ACC112 (cell line): ENCODE measurements at regions not wholly inside any gene's neighbourhood (a gene's known extent, or its start where the extent isn't known, plus 50 kb on each side); places are given as distances from the start of the nearest gene placed in this dataset.
"Not testable (repeated sequence)": the region's sequence is repeated elsewhere in the genome, so short reads cannot be mapped to it uniquely, and the experiment has no call there.

Experiments used
- H2AFZ ChIP-seq: fragments of 200-600 bp; sonication (generic); one replicate; pipeline ENCODE4 v1.6.0; 2017; ENCODE audit warnings: antibody characterized with exemption, low read length; ENCODE audit not compliant: unreplicated experiment
- H3K27ac ChIP-seq: fragments of 200-600 bp; sonication (generic); 2 replicates; pipeline ENCODE4 v1.5.1; 2014; ENCODE audit warnings: low read depth, mild to moderate bottlenecking, antibody characterized with exemption, low read length, moderate library complexity
- H3K27me3 ChIP-seq: fragments of 200-600 bp; sonication (generic); 2 replicates; pipeline ENCODE4 v1.6.1; 2014; ENCODE audit warnings: mild to moderate bottlenecking, antibody characterized with exemption, low read length, moderate library complexity, mixed read lengths; ENCODE audit not compliant: insufficient read depth
- H3K36me3 ChIP-seq: fragments of 200-600 bp; sonication (generic); 2 replicates; pipeline ENCODE4 v1.6.1; 2016; ENCODE audit warnings: mild to moderate bottlenecking, antibody characterized with exemption, low read length, moderate library complexity, mixed read lengths; ENCODE audit not compliant: insufficient read depth
- H3K4me1 ChIP-seq: fragments of 200-600 bp; sonication (generic); one replicate; pipeline ENCODE4 v1.6.1; 2016; ENCODE audit warnings: low read length, mixed read lengths; ENCODE audit not compliant: insufficient read depth, unreplicated experiment, control insufficient read depth
- H3K4me3 ChIP-seq: fragments of 200-600 bp; sonication (generic); 2 replicates; pipeline ENCODE4 v1.5.1; 2014; ENCODE audit warnings: mild to moderate bottlenecking, low read depth, low read length
- H3K79me2 ChIP-seq: fragments of 200-600 bp; sonication (generic); one replicate; pipeline ENCODE4 v1.6.0; 2016; ENCODE audit warnings: low read length; ENCODE audit not compliant: control insufficient read depth, unreplicated experiment, insufficient read depth

DNA sequence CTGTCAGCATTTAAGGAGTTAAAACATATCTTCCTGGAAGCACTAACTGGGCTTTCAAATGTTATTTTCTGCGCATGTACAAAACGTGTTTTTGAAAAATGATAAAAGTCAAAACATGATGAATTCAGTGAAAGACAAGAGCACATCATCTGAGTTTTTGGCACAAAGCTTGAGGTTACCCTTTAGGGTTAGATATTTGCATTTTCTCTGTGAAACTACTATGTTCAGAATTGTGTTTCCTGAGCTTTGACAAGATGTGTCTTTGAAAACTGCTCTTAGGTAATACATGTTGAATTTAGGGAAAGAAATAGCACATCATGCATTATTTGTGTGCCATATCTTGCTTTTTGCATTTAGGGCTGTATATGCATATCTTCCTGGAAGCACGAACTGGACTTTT lies 79.0 kb downstream of the ASCL4 start:
- Histone ChIP-seq H3K4me1 (no peaks in the 10 kb centered on the region), H3K36me3 (no peaks in the 10 kb centered on the region), H3K27me3 (peaks cover 77% of the 10 kb centered on the region), H3K4me3 (no peak overlapping the region), H3K79me2 (no peaks in the 10 kb centered on the region), H3K27ac (no peak overlapping the region), H2AFZ (no peak overlapping the region)

DNA sequence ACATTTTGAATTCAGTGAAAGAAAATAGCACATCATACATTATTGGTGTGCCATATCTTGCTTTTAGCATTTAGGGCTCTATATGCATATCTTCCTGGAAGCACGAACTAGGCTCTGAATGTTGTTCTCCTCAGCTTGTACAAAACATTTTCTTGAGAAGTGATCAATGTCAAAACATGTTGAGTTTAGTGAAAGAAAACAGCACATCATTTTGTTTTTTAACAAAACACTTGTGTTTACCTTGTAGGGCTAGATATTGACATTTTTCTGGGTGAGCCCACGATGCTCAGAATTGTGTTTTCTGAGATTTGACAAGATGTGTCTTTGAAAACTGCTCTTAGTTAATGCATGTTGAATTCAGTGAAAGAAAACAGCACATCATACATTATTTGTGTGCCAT lies 81.0 kb downstream of the ASCL4 start:
- H3K36me3 ChIP-seq = no peaks in the 10 kb centered on the region
- H3K27me3 ChIP-seq = peaks cover 76% of the 10 kb centered on the region
- H3K4me3 ChIP-seq = no peak overlapping the region

GRCh38 chr12:107856096-107856495 lies 81.6 kb downstream of the ASCL4 start:
- H3K27me3 ChIP-seq = peaks cover 76% of the 10 kb centered on the region
- H3K36me3 ChIP-seq = no peaks in the 10 kb centered on the region
- no peaks in the 10 kb centered on the region for H3K4me1 ChIP-seq
- H3K79me2 ChIP-seq = no peaks in the 10 kb centered on the region
- no peak overlapping the region for H3K4me3 ChIP-seq
- H3K27ac ChIP-seq = no peak overlapping the region
- no peak overlapping the region for H2AFZ ChIP-seq

More for the DNA sequence above, 81.0 kb downstream of the ASCL4 start:
- no peaks in the 10 kb centered on the region for H3K79me2 ChIP-seq
- no peak overlapping the region for H2AFZ ChIP-seq
- H3K27ac ChIP-seq = no peak overlapping the region
- no peaks in the 10 kb centered on the region for H3K4me1 ChIP-seq

DNA sequence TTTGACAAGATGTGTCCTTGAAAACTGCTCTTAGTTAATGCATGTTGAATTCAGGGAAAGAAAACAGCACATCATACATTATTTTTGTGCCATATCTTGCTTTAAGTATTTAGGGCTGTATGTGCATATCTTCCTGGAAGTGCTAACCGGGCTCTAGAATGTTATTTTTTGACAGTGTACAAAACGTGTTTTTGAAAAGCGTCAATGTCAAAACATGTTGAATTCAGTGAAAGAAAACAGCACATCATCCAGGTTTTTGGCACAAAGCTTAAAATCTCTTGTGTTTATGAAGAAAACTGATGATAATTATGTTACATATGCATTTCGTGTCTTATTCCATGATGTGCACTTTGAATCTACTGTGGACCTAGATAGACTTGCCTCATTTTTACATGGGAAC lies 82.7 kb downstream of the ASCL4 start:
- no peaks in the 10 kb centered on the region for H3K36me3 ChIP-seq
- H2AFZ ChIP-seq = no peak overlapping the region
- H3K27ac ChIP-seq = no peak overlapping the region
- peaks cover 75% of the 10 kb centered on the region for H3K27me3 ChIP-seq
- H3K4me3 ChIP-seq = no peak overlapping the region
- H3K79me2 ChIP-seq = no peaks in the 10 kb centered on the region
- H3K4me1 ChIP-seq = no peaks in the 10 kb centered on the region

DNA sequence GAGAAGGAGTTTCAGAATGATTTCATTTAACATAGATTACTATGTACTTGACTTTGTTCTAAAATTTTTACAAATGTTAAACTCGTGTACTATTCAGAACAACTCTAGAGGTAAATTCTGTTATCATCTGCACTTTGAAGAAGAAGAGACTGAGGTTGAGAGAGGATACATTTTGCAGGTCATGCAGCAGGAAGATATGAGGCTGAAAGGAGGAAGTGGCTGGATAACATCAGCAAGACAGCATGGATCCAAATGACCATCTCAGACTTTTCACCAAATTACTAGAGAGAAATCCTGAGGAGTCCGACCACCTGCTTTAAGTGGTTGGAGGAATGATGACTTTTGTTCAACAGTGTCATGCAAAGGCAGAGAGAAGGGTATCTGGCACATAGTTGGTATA lies 84.9 kb downstream of the ASCL4 start:
- no peaks in the 10 kb centered on the region for H3K4me1 ChIP-seq
- H3K36me3 ChIP-seq = no peaks in the 10 kb centered on the region
- peaks cover 72% of the 10 kb centered on the region for H3K27me3 ChIP-seq
- no peak overlapping the region for H3K27ac ChIP-seq
- no peaks in the 10 kb centered on the region for H3K79me2 ChIP-seq
- no peak overlapping the region for H2AFZ ChIP-seq
- H3K4me3 ChIP-seq = no peak overlapping the region

- Histone ChIP-seq H2AFZ (no peak overlapping the region), H3K27ac (no peak overlapping the region), H3K4me3 (no peak overlapping the region), H3K27me3 (peaks cover 48% of the 10 kb centered on the region), H3K79me2 (no peaks in the 10 kb centered on the region), H3K36me3 (no peaks in the 10 kb centered on the region), H3K4me1 (no peaks in the 10 kb centered on the region)
Observed at GRCh38 chr12:107864235-107864634, 89.7 kb downstream of the ASCL4 start.

DNA sequence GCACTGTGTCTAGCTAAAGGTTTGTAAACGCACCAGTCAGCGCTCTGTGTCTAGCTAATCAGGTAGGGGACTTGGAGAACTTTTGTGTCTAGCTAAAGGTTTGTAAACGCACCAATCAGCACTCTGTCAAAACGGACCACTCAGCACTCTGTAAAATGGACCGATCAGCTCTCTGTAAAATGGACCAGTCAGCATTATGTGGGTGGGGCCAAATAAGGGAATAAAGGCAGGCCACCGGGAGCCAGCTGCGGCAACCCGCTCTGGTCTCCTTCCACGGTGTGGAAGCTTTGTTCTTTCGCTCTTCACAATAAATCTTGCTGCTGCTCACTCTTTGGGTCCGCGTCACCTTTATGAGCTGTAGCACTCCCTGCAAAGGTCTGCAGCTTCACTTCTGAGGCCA lies 90.2 kb downstream of the ASCL4 start:
- not testable (repeated sequence) for H3K27ac ChIP-seq, H3K4me3 ChIP-seq
- H3K27me3 ChIP-seq = peaks cover 50% of the 10 kb centered on the region

GRCh38 chr12:107873223-107873622 lies 98.7 kb downstream of the ASCL4 start:
- Histone ChIP-seq H3K27ac (no peak overlapping the region), H3K4me3 (no peak overlapping the region), H2AFZ (no peak overlapping the region), H3K36me3 (no peaks in the 10 kb centered on the region), H3K27me3 (peaks cover 57% of the 10 kb centered on the region), H3K4me1 (no peaks in the 10 kb centered on the region), H3K79me2 (no peaks in the 10 kb centered on the region)

More for the DNA sequence above, 90.2 kb downstream of the ASCL4 start:
- not testable (repeated sequence) for H3K4me1 ChIP-seq, H3K79me2 ChIP-seq, H3K36me3 ChIP-seq, H2AFZ ChIP-seq

DNA sequence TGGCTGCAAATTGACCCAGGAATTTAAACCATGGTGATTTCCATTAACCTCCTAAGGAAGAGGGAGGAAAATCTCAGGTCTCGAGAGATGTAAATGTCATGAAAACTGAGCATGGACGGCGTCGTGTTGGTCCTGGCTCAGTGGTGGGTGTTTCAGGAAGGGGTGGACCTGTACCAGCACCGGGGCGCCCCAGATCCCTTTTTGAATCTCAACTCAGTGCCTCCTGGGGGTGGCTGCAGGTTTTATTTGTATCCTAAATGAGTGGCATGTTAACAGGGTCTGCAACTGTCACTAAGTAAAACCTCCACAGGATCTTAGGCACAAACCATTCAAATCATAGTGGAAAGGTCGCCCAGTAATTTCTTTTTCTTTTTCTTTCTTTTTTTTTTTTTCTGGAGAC lies 101.3 kb downstream of the ASCL4 start:
- H3K79me2 ChIP-seq = no peaks in the 10 kb centered on the region
- H3K4me3 ChIP-seq = no peak overlapping the region
- no peak overlapping the region for H2AFZ ChIP-seq
- no peak overlapping the region for H3K27ac ChIP-seq
- H3K36me3 ChIP-seq = no peaks in the 10 kb centered on the region
- no peaks in the 10 kb centered on the region for H3K4me1 ChIP-seq
- H3K27me3 ChIP-seq = peaks cover 48% of the 10 kb centered on the region

DNA sequence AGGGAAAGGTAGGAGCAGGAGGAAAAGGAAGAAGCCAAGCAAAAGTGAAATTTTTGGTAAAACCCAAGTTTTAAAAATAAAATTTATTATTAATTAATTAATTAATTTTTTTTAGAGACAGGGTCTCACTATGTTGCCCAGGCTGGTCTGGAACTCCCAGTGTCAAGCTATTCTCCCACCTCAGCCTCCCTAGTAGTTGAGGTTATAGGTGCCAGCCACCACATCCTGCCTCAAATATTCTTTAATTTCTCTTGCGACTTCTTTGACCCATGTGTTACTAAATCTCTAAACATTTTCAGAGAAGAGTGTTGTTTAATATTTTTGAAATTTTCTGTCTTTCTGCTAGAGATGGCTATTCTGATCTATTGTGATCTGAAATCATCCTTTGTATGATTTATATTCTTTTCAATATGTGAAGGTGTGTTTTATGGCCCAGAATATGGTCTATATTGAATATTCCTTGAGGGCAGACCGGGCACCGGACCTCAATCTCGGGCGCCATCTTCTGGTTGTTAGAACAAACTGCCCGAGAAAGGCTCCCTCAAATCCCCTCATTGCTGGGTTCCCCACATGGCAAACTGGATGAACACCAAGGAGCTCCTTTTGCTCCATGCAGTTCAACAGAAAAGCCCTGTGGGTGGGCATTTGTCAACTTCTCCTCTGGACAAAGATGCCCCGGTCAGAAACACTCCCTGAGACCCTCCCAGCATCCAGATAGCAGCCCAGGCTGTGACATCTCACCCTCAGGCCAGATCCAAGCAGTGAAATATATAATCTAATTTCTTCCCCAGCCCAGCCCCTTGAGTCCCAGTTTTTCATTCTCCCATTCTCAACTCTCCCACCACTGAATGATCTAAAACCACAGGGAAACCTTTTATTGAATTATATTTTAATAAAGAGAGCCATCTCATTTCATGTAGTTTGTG lies 110.5 kb downstream of the ASCL4 start:
- H3K36me3 ChIP-seq = no peaks in the 10 kb centered on the region
- no peak overlapping the region for H3K27ac ChIP-seq
- H3K27me3 ChIP-seq = peaks cover 66% of the 10 kb centered on the region
- no peaks in the 10 kb centered on the region for H3K4me1 ChIP-seq
- no peaks in the 10 kb centered on the region for H3K79me2 ChIP-seq
- H2AFZ ChIP-seq = no peak overlapping the region
- no peak overlapping the region for H3K4me3 ChIP-seq

GRCh38 chr12:107888789-107889188 lies 114.3 kb downstream of the ASCL4 start:
- no peak overlapping the region for H3K4me3 ChIP-seq
- H3K27me3 ChIP-seq = peaks cover 36% of the 10 kb centered on the region
- no peak overlapping the region for H3K27ac ChIP-seq

More at GRCh38 chr12:107888789-107889188, 114.3 kb downstream of the ASCL4 start:
- Histone ChIP-seq H3K36me3 (no peaks in the 10 kb centered on the region), H3K4me1 (no peaks in the 10 kb centered on the region), H2AFZ (no peak overlapping the region), H3K79me2 (no peaks in the 10 kb centered on the region)
